COLO668 (cell line): ENCODE measurements at regions not wholly inside any gene's neighbourhood (a gene's known extent, or its start where the extent isn't known, plus 50 kb on each side); places are given as distances from the start of the nearest gene placed in this dataset.

Experiments
- DNase-seq: peaks from one replicate; lab custom pipeline; 2025; ENCODE audit not compliant: unreplicated experiment; lab: John Stamatoyannopoulos, UW

GRCh38 chr12:127550271-127550670 is 716.7 kb upstream of the TMEM132C start:
- no peak for DNase-seq

DNA sequence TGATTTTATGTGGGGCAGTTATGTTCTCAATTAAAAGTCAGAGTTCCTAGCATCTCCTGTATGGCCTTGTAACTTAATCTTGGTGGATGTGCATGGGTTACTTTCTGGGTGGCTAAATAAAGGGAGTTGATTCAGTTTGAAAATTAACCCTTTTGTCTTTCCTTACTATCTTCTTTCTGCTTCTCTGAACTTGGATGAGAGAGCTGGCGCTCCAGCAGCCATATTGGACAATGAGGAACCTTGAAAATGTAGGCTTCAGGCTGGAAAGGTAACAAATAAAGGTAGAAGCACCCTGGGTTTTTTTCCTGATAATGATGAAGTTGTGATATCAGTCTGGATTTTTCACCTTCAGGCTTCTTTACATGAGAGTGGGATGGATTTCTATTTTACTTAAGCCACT is 714.1 kb upstream of the TMEM132C start:
- no peak for DNase-seq

- DNase-seq: peak; percentile 8
These were observed 711.9 kb upstream of the TMEM132C start for GRCh38 chr12:127555071-127555470.

DNA sequence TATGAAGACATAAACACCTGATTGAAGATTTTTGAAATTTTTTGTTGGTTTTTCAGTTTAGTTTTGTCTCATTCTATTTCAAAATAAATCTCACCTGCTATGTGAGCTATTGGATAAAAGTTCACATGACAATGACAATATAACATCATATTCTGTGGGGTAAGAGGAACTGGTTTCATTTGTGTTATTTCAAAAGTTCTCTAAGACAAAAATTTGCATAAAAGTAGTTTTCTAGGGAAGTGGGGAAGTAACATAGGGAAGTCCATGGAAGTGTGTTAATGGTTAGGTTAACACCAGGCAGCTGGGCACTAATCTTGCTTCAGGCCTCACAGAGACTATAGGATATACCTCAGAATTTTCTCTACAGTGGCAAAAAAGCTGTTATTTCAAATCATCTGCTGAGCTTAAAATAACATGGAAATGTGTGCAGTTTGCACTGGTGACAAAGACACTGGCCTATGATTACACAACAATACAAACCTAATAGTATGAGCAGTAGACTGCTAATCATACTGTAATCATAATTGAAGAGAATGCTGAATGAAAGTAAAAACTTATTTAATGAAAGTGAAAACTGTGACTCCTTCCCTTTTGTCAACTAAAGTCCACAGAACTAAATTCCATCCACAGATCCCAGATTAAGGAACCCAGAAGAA is 710.6 kb upstream of the TMEM132C start:
- no peak for DNase-seq

GRCh38 chr12:127558361-127558760 is 708.6 kb upstream of the TMEM132C start:
- DNase-seq: no peak

DNA sequence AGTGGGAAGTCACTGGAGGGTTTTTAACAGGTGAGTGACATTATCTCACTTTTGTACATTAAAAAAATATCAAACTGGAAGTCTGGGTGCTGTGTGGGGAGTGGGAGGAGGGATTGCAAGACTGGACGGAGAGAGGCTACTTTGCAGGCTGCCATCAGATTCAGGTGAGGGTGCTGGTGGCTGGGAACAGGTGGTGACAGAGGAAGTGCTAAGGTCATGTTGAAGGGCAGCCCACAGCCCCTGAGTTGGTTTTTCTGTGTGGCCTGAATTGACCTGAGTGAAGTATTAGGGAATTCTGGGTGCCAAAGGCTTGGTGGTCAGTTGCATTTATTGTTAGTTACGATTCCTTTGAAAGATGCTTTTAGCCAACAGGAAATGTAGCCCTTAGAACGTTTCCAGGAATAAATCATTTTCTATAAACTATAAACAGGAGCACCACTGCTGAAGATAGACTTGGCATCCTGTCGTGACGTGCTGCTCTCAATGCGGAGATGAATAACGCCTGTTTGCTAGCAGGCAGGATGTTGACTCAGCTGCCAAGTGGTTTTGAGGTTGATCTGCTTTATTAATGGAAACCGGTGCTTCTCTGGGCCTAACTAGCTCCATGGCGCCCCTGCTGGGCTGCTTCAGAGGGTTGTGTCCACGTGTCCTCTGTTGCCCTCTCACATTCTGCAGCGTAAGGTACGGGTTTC is 707.5 kb upstream of the TMEM132C start:
- DNase-seq: peak; percentile 93

DNA sequence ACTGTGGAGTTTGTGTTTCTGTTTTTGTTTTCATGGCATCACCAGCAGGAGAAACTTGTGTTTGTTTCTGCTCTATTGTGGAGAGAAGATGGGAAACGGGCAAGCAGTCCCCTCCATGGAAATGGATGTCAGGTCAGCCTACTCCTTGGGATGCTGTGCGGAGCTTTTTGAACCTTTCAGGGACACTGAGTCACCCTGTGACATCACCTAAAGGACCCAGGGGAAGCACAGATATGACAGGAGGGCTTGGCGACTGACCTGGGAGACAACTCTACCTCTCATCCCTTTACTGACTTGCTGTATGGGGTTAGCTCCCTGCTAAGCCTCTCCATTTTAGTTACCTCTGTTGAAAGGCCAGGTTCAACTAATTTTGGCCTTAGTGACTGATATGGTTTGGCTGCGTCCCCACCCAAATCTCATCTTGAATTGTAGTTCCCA is 706.9 kb upstream of the TMEM132C start:
- DNase-seq: no peak

DNA sequence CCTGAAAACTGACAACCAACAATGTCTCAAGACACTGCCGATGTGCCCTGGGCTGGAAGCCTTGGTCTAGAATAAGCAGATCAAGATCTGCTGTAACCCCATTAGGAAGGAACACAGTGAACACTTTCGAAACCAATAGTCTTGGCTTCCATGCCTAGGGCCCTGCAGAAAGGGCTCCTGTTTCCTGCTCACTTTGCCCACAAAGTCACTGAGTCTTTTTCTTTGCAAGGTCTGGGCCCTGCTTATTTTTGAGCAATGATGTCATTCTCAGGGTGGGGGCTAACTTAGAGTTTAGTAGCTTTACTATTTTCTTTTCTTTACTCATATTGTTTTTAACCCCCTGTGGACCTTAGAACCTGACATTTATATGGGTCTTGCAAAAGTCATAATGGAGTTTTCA is 704.2 kb upstream of the TMEM132C start:
- DNase-seq: no peak

DNA sequence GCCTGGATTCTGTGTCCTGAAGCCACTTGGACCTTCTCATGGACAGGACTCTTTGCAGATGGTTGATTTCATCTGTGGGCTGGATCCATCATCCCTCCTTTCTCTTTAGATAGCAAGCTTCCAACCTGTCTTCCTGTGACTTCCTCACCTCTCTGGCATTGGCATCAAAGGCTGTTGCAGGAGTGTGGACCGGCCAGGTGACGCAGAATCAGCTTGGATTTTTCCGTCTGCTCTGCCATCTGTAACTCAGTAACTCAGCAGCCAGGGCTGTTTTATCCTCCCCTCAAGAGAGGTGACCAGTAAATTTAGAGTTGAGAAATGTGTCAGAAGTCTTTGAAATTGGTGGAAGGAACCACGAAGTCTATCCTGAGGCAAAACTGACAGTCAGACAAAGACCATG is 701.7 kb upstream of the TMEM132C start:
- no peak for DNase-seq

DNA sequence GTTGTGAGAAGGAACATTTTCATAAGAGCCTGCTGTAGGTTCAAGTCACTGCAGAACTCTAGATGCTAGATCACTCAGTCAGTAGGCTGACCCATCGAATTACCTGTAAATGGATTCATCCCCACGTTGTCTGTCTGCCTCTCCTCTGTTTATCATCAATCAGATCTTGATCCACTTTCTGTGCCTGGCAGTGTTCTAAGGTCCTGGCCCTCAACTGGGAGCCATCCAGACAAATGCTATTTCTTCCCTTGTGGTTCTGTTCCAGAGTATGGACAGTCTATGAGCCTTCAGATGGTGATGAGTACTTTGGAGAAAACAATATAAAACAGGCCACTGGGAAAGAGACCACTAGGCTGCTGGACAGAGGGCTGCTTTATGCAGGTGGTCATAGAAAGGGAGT is 699.4 kb upstream of the TMEM132C start:
- DNase-seq: no peak

DNA sequence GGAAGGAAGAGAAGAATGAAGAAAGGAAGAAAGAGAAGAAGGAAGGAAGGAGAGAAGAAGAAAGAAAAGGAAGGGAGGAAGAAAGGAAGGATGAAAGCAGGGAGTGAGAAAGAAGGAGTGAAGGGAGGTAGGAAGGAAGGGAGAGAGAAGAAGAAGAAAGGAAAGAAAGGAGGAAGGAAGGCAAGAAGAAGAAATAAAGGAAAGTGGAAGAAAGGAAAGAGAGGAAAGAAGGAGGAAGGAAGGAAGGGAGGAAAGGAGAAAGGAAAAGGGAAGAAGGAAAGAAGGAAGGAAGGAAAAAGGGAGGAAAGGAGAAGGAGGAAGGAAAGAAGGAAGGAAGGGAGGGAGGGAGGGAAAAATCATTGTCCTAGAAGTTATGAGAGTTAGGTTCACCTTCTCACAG is 696.6 kb upstream of the TMEM132C start:
- DNase-seq: no peak

- no peak for DNase-seq
These were observed 696.1 kb upstream of the TMEM132C start for GRCh38 chr12:127570793-127571360.

GRCh38 chr12:127571578-127571977 is 695.4 kb upstream of the TMEM132C start:
- DNase-seq: no peak

DNA sequence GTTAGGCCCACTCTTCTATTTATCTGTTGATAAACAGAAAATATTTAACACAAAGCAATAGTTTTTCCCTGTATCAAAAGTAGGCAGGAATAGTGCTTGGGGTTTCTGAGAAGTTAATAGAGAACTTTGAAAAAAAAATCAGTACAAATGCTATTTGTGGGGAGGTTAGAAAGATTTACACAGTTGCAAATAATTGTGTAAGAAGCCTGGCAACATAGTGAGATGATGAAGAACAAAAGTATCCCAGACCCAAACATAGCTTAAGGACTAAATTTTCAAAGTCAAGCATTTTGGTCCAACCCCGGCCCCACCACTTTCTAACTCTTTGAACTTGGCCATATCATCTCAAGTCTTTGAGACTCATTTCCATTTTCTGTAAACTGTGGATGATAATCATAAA is 687.5 kb upstream of the TMEM132C start:
- no peak for DNase-seq

DNA sequence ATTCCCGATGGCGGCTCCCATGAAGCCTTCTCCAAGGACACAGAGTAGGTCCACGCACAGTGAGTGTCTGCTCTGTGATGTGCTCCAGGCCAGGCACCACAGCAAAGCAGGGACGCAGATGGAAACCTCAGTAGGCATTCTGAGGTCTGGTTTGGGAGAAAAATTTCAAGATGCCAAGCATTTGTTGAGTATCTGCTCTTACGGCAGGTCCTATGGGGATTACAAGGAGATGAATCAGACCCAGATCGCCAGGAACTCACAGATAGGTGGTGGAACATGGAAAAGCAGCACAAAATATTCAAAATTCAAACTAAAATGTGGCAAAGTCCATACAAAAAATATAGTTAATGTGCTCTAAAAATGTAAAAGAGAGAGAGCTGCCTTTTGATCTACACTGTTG is 684.9 kb upstream of the TMEM132C start:
- DNase-seq: no peak

- DNase-seq: no peak
These were observed 683.9 kb upstream of the TMEM132C start for GRCh38 chr12:127583041-127583440.

- DNase-seq: no peak
These were observed 678.7 kb upstream of the TMEM132C start for GRCh38 chr12:127588249-127588648.

DNA sequence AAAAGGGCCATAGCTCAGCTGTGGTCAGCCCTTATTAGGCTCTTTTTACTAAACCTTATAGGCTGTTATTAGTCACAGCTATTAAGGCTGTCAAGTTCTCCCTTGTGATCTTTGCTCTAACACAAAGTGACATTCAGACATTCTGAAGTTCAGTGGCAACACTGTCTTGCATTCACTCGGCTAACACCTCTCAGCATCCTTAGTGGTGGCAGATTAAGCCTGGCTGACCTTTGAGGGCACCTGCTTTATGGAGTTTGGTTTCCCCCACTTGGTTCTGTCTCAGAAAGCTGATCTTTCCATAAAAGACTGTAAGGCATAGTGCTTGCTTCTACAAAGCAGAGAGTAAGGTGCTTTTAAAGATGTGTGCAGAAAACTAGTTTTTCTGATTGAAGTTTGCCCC is 677.4 kb upstream of the TMEM132C start:
- no peak for DNase-seq

- DNase-seq: peak; percentile 7
These were observed 676.1 kb upstream of the TMEM132C start for GRCh38 chr12:127590868-127591267.

GRCh38 chr12:127592245-127592644 is 674.7 kb upstream of the TMEM132C start:
- no peak for DNase-seq

DNA sequence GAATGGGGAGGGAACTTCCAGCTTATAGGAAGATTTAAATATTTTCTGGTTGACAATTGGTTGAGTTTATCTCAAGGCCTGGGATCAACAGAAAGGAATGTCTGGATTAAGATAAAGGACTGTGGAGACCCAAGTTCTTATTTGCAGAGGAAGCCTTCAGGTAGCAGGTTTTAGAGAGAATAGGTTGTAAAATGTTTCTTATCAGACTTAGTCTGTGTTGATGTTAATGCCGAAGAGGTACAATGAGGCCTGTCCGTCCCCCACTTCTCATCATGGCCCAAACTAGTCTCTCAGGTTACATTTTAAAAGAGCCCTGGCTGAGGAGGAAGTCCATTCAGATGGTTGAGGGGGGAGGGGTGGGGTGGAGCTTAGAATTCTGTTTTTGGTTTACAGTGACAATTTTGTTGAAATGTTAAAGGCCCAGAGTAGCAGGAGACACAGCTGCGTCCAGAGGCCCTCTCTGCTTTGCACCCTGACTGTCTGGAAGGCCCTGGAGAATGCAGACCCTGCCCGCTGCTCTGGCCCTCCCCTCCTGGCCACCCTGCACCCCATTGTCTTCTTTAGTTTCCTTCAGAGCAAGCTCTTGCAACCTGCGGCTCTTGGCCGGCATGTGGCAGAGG is 672.5 kb upstream of the TMEM132C start:
- peak; percentile 38 for DNase-seq

DNA sequence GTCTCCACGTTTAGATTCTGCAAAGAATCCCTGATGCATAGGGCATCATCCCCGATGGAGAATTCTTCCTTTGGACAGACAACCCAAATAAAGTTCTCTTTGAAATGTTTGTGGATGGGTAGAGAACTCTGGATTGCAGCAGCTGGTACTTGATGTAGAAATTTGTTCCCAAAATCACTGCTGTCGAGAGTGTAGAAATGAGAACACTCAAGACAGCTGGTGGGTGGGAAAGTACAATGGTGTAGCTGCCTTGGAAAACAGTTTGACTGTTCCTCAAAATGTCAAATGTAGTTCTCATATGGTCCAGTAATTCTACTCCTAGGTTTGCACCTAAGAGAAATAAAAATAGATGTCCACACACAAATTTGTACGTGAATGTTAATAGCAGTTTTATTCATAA is 671.5 kb upstream of the TMEM132C start:
- no peak for DNase-seq
